Right lobe of liver (tissue), 4 donors: ENCODE measurements at regions not wholly inside any gene's neighbourhood (a gene's known extent, or its start where the extent isn't known, plus 50 kb on each side); places are given as distances from the start of the nearest gene placed in this dataset.

Source experiments
- POLR2A ChIP-seq: fragments of 450-650 bp; IDR thresholded peaks from one replicate; pipeline ENCODE4 v1.6.1; 2017; ENCODE audit warnings: antibody characterized with exemption, mild to moderate bottlenecking
- TF ChIP-seq, protein P1 (sequence below), 4 donors: fragments of 200-600 bp in 3 of 4; fragments of 450-650 bp in 1 of 4; IDR thresholded peaks; one replicate each; pipeline versions ENCODE4 v1.5.1 to v1.8.0; 2016 to 2022; ENCODE audit warnings: antibody characterized with exemption in 4 of 4, mild to moderate bottlenecking in 2 of 4
- donor health status: DM: no; HTN: no; CAD: no.
- donor health status: DM: no; HTN: no; CAD: no.
- donor health status: DM: no; HTN: yes; CAD: no.

DNA sequence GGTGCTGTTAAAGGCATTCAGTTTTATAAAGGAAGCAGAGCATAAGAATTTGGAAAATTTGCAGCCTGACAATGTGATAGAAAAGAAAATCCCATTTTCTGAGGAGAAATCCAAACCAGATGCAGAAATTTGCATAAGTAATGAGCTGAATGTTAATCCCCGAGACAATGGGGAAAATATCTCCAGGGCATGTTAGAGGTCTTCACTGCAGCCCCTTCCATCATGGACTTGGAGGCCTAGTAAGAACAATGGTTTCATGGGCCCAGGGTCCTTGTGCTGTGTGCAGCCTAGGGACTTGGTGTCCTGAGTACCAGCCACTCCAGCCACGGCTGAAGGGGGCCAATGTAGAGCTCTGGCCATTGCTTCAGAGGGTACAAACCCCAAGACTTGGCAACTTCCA, 542.7 kb upstream of the NR3C2 start:
- TF ChIP-seq, protein P1, sequence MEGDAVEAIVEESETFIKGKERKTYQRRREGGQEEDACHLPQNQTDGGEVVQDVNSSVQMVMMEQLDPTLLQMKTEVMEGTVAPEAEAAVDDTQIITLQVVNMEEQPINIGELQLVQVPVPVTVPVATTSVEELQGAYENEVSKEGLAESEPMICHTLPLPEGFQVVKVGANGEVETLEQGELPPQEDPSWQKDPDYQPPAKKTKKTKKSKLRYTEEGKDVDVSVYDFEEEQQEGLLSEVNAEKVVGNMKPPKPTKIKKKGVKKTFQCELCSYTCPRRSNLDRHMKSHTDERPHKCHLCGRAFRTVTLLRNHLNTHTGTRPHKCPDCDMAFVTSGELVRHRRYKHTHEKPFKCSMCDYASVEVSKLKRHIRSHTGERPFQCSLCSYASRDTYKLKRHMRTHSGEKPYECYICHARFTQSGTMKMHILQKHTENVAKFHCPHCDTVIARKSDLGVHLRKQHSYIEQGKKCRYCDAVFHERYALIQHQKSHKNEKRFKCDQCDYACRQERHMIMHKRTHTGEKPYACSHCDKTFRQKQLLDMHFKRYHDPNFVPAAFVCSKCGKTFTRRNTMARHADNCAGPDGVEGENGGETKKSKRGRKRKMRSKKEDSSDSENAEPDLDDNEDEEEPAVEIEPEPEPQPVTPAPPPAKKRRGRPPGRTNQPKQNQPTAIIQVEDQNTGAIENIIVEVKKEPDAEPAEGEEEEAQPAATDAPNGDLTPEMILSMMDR (IDR thresholded peaks at IDR 0.05) = no peak
- no peak for TF ChIP-seq POLR2A
